DND-41 (cell line): ENCODE measurements at regions not wholly inside any gene's neighbourhood (a gene's known extent, or its start where the extent isn't known, plus 50 kb on each side); places are given as distances from the start of the nearest gene placed in this dataset.

Source experiments
- EZH2 ChIP-seq: IDR thresholded peaks from 3 replicates; pipeline ENCODE4 v1.6.1; 2012; ENCODE audit warnings: borderline replicate concordance, low read depth, mild to moderate bottlenecking, moderate library complexity, low read length, inconsistent platforms; ENCODE audit not compliant: severe bottlenecking
- TF ChIP-seq, protein P1 (sequence below): IDR thresholded peaks from 2 replicates; pipeline ENCODE4 v1.5.1; 2012; ENCODE audit warnings: borderline replicate concordance, low read length, moderate library complexity, mild to moderate bottlenecking; ENCODE audit not compliant: poor library complexity, severe bottlenecking; ENCODE audit errors: extremely low read depth

DNA sequence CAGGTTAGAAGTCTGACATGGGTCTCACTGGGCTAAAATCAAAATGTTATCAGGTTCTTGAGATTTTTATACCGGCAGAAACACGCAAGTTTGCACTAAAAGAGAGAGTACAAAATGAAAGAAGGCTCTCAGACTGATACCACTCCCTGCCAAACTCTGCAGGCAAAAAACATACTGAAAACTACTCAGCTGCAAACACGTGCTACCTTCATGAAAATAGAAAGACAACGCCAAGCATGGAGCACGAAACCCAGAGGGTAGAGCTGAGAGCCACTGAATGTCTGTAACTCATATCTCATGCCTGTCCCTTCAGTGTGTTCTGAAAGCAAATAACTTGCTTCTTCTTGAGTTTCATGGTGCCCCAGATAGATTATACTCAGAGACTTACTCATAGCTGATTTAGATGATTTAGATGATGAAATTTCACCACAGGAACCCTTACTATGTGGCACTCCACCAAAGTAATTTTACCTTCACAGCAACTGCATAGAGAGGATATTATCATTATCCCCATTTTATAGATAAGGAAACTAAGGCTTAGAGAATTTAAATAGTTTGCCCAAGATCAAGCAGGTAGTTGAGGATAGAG, 313.0 kb upstream of the SLC39A10 start:
- TF ChIP-seq, protein P1, sequence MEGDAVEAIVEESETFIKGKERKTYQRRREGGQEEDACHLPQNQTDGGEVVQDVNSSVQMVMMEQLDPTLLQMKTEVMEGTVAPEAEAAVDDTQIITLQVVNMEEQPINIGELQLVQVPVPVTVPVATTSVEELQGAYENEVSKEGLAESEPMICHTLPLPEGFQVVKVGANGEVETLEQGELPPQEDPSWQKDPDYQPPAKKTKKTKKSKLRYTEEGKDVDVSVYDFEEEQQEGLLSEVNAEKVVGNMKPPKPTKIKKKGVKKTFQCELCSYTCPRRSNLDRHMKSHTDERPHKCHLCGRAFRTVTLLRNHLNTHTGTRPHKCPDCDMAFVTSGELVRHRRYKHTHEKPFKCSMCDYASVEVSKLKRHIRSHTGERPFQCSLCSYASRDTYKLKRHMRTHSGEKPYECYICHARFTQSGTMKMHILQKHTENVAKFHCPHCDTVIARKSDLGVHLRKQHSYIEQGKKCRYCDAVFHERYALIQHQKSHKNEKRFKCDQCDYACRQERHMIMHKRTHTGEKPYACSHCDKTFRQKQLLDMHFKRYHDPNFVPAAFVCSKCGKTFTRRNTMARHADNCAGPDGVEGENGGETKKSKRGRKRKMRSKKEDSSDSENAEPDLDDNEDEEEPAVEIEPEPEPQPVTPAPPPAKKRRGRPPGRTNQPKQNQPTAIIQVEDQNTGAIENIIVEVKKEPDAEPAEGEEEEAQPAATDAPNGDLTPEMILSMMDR, result no peak
- TF ChIP-seq EZH2, result no peak
